HG03060 (cell line): ENCODE measurements at regions not wholly inside any gene's neighbourhood (a gene's known extent, or its start where the extent isn't known, plus 50 kb on each side); places are given as distances from the start of the nearest gene placed in this dataset.
"Not testable (repeated sequence)": the region's sequence is repeated elsewhere in the genome, so short reads cannot be mapped to it uniquely, and the experiment has no call there.

Source experiments
- ATAC-seq: cut with Tn5 transposase; IDR thresholded peaks from one replicate; pipeline ENCODE4 v1.9.1; 2021; ENCODE audit warnings: low read depth, moderate number of reproducible peaks; ENCODE audit not compliant: unreplicated experiment

DNA sequence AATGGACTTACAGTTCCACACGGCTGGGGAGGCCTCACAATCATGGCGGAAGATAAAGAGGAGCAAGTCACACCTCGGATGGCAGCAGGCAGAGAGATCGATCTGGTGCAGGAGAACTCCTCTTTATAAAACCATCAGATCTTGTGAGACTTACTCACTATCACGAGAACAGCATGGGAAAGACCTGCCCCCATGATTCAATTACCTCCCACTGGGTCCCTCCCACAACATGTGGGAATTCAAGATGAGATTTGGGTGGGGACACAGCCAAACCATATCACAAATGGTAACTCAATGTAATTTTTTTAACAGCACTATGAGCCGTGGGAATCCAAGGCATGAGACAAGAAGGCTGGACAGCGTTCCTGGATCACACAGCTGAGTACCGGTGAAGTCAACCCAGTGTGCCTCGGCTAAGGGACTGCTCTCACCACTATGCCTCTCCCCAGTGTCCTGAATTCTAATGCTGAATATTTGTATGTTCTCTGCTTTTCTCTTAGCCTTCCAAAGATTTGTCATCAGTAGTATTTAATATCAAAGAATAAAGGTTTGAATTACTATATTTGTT lies 84.3 kb downstream of the IRS2 start:
- not testable (repeated sequence) for ATAC-seq

DNA sequence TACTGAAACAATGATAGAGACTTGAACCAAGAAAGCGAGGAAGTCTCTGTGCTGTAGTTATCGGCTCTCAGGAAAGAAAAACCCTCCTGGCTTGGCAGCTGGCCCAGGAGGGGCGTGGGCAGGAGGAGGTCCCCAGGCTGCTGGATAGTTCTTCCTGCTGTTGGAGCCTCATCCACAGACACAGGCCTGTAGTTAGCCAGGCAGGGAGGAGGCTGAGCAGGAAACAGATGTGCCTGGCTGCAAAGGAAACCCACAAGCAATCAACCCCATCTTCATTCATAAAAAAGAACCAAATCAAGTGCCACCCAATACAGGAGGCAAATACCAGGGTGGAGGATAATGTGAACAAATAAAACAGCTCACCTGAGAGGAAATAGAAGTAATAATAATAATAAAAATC lies 86.2 kb downstream of the IRS2 start:
- ATAC-seq: no peak

DNA sequence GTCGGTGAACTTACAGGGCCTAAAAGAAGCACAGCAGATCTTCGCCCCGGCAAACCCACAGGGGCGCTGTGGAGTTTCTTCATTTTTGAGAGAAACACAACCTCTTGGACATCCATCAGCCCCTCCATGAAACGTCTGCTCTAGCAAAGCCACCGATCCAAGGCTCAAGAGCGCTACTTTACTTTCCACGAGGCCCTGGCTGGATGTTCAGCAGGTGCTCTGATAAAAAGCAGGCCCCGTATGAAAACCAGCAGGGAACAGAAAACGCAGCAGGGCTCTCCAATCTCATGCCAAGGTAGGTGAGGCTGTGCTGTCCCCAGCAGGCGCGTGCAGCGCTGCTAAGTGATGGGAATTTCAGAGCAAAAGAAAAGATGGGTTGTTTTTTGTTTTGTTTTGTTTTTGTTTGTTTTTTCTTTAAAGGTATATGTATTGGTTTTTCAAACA lies 86.7 kb downstream of the IRS2 start:
- ATAC-seq: no peak

DNA sequence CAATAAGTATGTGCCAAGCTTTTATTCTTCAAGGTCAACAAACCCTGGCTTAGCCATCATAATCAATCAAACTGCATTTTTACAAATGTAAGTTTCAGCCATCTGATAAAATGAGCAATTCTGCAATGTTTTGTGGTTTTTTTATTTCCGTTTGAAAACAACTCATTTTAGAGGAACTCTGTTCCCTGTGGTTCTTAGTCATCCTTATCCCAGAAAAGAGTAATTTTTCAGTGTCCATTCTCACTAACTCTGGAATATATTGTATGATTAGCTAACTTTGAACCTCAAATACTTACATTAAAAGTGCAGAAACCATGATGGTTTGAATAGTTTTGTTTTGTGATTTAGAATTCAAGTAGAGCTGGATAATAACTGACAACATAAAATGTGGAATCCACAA lies 87.6 kb downstream of the IRS2 start:
- ATAC-seq: no peak

DNA sequence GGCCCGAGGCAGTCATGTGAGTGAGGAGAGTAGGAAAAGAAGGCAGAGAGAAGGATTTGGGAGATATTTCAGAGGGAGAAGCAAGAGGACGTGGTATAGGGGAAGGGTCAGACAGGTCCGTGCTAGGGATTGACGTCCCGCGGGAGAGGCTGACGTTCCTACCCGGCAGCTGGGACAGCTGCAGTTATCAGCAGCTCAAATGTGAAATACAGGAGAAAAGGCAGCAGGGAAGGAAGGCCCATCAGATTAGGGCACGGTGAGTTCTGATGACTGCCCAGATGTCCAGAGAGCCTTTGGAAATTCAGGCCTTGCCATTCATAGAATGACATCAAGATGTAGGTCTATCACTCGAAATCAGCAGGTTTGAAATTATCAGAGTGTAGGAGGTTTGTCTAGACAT lies 88.4 kb downstream of the IRS2 start:
- no peak for ATAC-seq

DNA sequence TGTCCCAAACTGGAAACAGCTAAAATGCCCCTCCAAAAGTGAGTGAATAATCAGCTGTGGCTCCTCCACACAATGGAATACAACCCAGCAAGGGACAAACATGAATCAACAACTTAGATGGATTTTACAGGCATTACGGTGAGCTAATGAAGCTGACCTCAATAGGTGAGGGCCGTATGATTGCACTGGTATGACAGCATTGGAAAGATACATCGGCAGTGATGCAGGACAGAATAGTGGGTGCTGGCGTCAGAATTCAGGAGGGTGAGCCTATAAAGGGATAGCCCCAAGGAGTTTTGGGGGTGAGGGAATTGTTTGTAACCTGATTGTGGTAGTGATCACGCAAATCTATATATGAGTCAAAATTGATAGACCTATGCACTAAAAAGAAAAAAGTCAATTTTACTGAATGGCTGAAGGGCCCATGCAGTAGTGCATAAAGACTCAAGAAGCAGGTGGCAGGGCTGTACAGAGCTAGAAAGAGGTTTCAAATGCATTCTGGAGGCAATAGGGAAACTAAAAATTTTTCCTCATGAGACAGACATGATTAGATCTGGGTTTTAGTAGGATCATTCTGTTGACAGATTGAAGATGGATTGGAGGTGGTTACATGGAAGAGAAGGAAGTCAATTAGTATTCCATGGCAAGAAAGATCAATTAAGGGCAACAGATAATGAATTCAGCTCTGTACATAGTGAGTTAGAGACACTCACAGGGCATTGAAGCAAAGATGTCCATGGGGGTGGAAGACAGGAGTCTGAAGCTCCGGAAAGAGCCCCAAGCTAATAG lies 90.8 kb downstream of the IRS2 start:
- no peak for ATAC-seq

DNA sequence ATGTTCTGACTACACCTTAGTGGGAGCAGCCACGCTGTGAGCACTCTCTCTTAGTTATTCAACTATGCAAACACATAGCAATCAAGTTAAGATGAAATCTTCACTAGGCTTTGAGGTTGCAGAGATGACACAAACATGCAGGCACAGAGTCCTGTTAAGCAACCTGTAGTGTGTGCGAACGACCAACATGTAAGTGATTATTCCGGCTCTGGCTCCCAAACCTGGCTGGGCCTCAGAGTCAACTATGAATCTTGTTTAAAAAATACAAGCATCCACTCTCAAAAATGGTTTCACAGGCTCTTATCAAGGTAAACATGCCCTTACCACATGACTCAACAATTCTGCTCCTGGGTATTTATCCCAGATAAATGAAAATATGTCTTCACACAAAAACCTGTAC lies 91.4 kb downstream of the IRS2 start:
- ATAC-seq: no peak

DNA sequence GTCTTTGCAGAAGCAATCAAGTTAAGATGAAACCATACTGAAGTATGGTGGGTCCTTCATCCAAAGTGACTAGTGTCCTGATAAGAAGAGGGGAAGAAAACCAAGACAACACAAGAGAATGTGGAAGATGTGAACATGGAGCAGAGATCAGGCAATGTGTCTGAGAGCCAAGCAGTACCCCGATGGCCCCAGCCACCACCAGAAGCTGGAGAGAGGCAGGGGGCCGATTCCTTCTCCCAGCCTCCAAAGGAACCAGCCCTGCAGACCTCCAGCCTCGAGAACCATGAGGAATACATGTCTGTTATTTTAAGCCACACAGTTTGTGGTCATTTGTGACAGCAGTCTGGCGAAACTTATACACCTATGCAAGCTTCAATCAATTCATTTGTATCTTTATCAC lies 93.2 kb downstream of the IRS2 start:
- ATAC-seq: no peak

DNA sequence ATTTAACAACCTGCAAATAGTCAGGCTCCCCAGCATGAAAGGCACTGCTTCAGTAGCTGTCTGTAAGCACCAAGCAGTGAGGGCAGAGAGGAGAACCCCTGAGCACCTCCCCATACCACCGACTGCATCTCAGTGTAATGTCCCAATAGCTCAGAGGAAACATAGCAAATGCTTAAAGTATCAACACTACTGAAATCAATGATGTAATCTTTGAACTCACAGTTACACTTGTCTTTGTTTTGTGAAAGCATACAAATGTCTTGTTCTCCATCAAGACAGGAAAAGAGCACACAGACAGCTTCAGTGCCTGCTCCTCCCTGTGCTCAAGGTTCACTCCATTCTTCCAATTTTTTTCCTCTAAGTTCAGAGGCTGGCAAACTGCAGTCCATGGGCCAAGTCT lies 94.7 kb downstream of the IRS2 start:
- no peak for ATAC-seq

DNA sequence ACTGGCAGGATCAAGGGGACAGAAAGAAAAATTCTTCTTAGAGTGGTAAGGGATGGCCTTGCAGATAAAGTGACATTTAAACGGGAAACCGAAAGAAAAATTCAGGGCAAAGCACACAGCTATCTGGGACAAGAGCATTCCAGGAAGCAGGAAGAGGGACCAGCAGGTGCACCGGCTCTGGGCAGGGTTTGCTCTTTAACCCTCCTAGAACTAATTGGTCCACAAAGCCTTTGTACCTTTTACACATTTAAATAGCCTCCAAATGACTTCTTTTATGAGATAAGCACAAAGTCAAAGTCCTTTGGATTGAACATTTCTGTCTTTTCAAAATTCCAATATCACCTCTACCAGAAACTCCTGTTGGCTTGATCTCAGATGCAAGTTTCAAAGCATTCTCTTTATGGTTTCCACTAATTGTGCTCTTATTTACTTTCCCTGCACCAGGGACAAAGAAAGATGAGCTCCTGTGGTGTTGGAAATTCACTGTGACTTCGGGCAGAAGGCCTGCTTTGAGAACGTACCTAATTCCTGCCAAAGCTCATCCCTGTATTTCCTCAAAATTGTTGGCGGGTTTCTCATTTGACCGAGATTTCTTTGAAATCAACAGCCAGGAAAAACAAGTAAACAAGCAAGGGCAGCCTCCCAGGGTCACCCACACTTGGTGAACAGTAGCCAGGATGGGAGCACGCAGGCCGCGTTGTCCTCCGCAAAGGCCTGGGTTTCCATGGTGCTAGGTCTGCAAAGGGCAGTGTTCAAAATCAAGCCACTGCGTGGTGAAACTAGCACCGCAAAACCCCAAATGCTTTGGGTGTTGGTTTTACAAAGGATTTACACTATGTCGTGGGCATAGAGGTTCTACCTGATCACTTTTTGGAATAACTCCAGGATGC lies 98.6 kb downstream of the IRS2 start:
- ATAC-seq: no peak

DNA sequence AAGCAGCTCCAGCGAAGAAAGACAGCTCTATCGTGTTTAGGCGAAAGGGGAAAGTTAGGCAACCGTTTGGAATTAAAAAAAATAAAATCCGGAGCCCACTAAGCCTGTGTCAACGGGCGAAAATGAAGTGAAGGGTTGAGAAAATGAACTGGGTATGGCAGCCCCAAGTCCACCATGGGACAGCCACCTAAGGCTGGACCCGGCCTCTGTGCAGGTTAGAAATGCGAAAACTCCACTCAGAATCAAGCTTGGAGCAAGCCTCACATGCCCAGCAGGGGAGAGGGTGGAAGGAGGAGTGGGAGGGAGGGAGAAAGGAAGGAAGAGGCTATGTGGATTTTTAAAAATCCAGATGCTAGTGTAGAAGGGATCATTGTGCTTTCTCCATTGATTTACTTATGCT lies 101.2 kb downstream of the IRS2 start:
- no peak for ATAC-seq

DNA sequence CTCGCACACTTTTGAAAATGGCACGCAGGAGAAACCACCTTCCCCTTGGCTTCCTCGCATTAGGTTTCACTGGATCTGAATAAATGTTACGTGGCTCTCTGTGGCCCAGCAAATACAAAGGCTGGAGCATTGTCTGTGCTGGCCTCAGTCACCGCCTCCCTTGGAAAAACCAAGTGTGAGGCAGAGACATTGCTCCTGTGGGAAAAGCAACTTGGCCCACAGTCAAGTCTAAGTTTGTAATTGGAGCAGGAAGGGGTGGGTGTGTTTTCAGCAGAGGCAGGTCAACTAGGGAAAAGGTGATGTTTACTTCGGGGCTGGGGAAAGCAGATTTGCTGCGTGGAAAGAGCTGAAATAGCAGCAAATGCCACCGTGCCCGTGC lies 101.6 kb downstream of the IRS2 start:
- ATAC-seq: no peak

DNA sequence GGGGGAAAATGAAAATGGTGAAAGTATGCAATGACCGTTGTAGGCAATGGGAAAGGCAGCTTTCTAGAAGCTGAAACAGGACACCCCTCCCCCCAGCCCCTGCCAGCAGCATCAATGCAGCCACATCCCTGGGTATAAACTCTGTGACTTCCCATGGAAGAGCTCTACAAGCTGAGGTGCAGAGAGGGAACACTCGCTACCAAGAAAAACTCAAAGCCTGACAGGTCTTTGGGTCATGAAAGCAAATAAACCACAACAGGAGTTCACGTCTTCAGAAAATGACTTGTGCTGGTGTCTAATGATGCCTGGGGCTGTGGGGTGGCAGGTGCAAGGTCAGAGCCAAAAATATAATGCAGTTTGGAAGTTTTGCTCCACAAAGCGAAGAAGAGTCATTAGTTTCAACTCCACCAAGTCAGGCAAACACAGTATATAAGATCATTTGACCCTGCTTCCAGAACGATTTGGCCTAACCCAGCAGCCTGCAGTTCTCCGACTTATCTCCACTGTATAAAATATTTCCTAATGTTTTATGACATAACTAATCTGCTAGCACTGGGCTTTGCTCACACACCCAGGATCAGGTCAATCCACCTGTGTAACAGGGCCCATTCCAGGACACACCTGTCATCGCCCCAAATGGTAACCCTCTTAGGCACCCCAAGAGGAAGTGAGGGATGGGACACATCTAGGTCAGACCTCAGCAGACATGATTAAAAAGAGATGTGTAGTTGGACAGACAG lies 102.1 kb downstream of the IRS2 start:
- no peak for ATAC-seq

DNA sequence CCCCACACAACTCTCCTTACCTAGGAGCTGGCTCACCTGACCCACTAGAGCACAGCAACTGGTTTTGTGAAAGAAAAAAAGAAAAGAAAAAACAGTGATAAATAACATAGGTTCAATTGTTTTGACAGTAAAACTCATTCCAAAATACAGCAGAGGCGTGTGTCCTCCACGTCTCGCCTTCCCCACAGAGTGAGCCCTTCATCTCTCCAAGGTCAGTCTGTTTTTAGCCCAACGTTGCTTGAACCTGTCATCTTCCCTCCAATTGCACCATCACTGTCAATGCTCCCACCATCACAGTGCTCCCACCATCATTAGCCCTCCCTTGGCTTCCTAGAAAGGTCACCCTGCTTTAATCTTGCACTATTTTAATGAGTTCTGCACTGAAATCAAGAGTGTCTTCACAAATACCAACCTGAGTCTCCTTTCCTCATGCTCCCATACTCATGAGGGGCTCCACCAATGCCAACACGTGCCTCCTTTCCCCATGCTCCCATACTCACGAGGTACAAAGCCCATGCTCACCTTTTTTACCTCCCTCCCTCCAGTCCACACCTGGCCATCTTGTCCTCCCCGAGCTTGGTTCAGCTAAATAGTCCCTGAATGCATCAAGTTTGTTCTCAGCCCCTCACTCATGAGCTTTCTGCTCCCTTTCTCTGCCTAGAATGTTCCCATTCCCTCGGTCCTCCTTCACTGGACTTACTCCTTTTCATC lies 103.7 kb downstream of the IRS2 start:
- ATAC-seq: no peak

DNA sequence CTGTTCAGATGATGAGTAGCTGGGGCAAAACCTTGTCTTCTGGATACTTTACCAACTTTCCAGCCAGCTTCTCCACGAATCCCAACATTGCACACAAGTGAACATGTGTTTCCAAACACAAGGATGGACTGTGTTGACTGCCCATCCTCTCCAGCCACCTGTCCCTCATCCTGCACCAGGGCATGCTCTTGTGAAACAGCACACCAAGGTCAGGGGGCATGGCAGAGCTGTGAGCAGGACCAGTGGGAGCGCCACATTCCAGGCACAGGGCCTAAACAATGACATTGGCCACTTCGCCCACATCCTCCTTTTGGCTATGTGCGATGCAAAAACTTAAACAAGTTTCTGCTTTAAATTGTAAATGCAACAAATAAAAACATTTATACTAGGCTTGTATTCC lies 105.5 kb downstream of the IRS2 start:
- ATAC-seq: no peak

DNA sequence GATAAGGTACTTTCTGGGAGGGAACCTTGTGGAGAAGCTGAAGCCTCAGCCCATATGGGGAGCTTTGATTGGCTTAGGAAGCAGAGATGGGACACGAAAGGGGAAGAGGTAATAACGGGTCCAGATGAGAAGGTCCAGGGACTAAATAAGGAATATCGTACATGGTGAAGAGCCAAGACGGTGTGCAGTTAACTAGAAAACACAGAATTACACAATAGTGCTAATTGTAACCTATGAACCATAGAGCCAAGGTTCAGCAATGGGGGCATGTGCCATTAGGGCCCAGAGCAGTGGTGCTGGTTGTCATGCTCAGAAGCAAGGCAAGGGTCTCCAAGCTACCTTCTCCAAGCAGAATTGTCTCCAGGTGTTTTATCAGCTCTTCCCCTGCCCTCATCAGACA lies 106.1 kb downstream of the IRS2 start:
- ATAC-seq: no peak

DNA sequence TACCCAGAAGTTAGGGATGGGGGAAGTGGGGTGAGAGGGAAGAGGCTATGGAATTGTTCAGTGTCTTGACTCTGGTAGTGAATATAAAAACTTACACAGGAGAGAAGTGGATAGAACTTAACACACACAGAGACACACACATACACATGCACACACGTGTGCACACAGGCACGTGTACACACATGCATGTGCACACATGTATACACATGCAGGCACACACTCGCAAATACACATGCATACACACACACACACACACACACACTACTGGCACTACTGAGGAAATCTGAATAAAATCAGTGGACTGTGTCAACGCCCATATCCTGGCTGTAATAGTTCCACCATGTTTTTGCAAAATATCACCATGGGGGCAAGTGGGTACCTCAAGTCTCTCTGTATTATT lies 107.9 kb downstream of the IRS2 start:
- ATAC-seq: no peak

DNA sequence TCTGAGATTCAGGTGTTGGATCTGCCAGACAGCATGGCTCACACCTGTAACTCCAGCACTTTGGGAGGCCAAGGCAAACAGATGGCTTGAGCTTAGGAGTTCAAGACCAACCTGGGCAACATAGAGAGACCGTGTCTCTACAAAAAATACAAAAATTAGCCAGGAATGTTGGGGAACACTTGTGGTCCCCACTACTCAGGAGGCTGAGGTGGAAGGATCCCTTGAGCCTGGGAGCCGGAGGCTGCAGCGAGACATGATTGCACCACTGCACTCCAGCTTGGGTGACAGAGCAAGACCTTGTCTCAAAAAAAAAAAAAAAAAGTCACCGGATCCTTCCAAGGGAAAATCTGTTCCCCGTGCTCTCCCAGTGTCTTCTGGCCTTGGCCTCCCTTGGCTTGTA lies 109.2 kb downstream of the IRS2 start:
- no peak for ATAC-seq

DNA sequence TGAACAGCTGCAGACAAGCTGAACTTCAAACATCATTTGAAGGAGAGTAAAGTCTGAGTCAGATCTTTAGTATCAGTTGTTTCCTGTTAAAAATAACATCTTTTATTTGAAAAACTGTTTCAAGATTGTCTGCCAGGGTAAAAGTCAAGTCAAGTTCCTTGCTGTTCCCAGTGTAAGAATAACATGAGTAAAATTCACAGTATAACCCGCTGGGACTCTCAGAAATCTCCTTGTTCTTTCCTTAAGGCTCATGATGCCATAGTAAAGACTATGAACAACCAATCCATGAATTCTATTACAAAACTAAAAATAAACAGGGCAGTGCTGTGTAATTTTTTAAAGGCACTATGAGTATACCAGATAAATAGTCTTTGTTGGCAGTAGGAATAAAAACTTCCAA lies 112.9 kb downstream of the IRS2 start:
- ATAC-seq: no peak

DNA sequence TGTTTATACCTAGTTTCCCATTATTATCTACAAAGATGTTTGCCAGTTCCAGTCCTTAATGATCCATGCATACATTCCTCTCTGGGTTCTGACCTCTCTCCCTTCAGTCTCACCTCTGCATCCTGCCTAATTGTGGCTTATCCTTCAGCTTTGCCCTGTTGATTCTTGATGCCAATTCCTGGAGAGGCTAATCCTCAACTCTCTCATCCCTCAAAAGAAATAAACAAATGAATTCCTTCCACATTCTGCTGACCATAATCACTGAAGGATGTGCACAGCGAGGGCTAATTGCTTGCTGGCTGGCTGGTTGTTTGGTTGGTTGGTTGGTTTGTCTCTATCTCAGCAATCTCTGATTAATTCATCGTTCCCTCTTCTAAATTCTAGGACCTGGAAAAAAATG lies 113.8 kb downstream of the IRS2 start:
- no peak for ATAC-seq
